HepG2 (cell line): ENCODE measurements at regions not wholly inside any gene's neighbourhood (a gene's known extent, or its start where the extent isn't known, plus 50 kb on each side); places are given as distances from the start of the nearest gene placed in this dataset.
A peak's percentile ranks its signal among the peaks of the same experiment; 100 is the strongest.

Experiments
- ATAC-seq: fragments of 200-7000 bp; cut with Tn5 transposase; 3 replicates; pipeline ENCODE4 v1.9.1; 2020; ENCODE audit warnings: mild to moderate bottlenecking, moderate library complexity
- BruUV-seq: library from RNA; stranded (reverse); fragments of 400-500 nt; replicated peaks from 2 replicates; lab custom pipeline; 2021; lab: Mats Ljungman, UMichigan
- CTCF ChIA-PET: fragments of 300-600 bp; formaldehyde crosslinking; extraction: SDS; loops from one replicate; lab custom pipeline; 2021; ENCODE audit warnings: low total read pairs, inconsistent platforms, low intra/inter-chr PET ratio; lab: Yijun Ruan, JAX
- POLR2A ChIA-PET: fragments of 350-600 bp; sonication (Branson Sonifier 250); formaldehyde crosslinking; loops from one replicate; lab custom pipeline; 2020; ENCODE audit warnings: antibody characterized with exemption, inconsistent platforms; lab: Yijun Ruan, JAX
- DNase-seq: peaks from one replicate; pipeline ENCODE4 v3.0.0-alpha.2; 2015; ENCODE audit warnings: low spot score
- FAIRE-seq: peaks from 3 replicates; lab custom pipeline; 2011; peaks lifted over from hg19 to GRCh38; lab: Jason Lieb, UNC
- H2AFZ ChIP-seq: one replicate; pipeline ENCODE4 v1.6.1; 2011; ENCODE audit warnings: low read length, inconsistent platforms
- H3K27ac ChIP-seq: fragments of 300-600 bp; 3 replicates; pipeline ENCODE4 v1.8.0; 2011; ENCODE audit warnings: mixed run types, mild to moderate bottlenecking, mixed read lengths, low read length, inconsistent platforms; ENCODE audit not compliant: insufficient read depth; ENCODE audit errors: extremely low read length
- H3K27me3 ChIP-seq, 2 experiments: fragments of 200-600 bp in 1 of 2; 2 replicates in 1 of 2; 3 replicates in 1 of 2; pipeline versions ENCODE4 v1.6.0 to v1.8.0; 2011; ENCODE audit warnings: low read length in 2 of 2, mild to moderate bottlenecking in 2 of 2, moderate library complexity in 2 of 2, inconsistent platforms in 1 of 2; ENCODE audit not compliant: insufficient read depth in 2 of 2, control insufficient read depth in 1 of 2
- H3K36me3 ChIP-seq, 2 experiments: fragments of 200-600 bp in 1 of 2; replicated peaks in 1 of 2; 2 replicates in 1 of 2; 3 replicates in 1 of 2; pipeline versions ENCODE4 v1.5.1 to v1.8.0; 2011; ENCODE audit warnings: low read length in 2 of 2, inconsistent platforms in 1 of 2; ENCODE audit not compliant: insufficient read depth in 2 of 2, control insufficient read depth in 1 of 2
- H3K4me1 ChIP-seq: 2 replicates; pipeline ENCODE4 v1.5.1; 2012; ENCODE audit warnings: low read length, inconsistent platforms; ENCODE audit not compliant: insufficient read depth
- H3K4me2 ChIP-seq: 2 replicates; pipeline ENCODE4 v1.6.0; 2011; ENCODE audit warnings: low read depth, low read length, inconsistent platforms
- H3K4me3 ChIP-seq, 3 experiments: fragments of 200-600 bp in 1 of 3; sonication (generic), shearing (Covaris generic) in 1 of 3; replicated peaks in 1 of 3; 2 replicates each; pipeline ENCODE4 v1.5.1; 2011 to 2016; ENCODE audit warnings: low read length in 3 of 3, inconsistent platforms in 2 of 3, low read depth in 2 of 3, mild to moderate bottlenecking in 2 of 3, control low read depth in 1 of 3, mixed read lengths in 1 of 3; ENCODE audit not compliant: insufficient read depth in 1 of 3
- H3K79me2 ChIP-seq: one replicate; pipeline ENCODE4 v1.6.1; 2011; ENCODE audit warnings: low read length, inconsistent platforms; ENCODE audit not compliant: insufficient read depth
- H3K9ac ChIP-seq: 2 replicates; pipeline ENCODE4 v1.6.0; 2011; ENCODE audit warnings: mild to moderate bottlenecking, low read depth, low read length, inconsistent platforms; ENCODE audit not compliant: insufficient read depth
- H3K9me3 ChIP-seq: 2 replicates; pipeline ENCODE4 v1.5.1; 2012; ENCODE audit warnings: mild to moderate bottlenecking, low read length
- H4K20me1 ChIP-seq: 2 replicates; pipeline ENCODE4 v1.6.0; 2011; ENCODE audit warnings: inconsistent platforms, mild to moderate bottlenecking, low read length, moderate library complexity; ENCODE audit not compliant: insufficient read depth
- MAFF ChIP-seq: IDR thresholded peaks from 2 replicates; pipeline ENCODE4 v1.6.1; 2011; ENCODE audit warnings: low read depth, low read length, improper control_type of control experiment
- MAFK ChIP-seq, 2 experiments: IDR thresholded peaks in 1 of 2; conservative IDR thresholded peaks in 1 of 2; 2 replicates each; pipeline ENCODE4 v1.6.1; 2011; ENCODE audit warnings: improper control_type of control experiment in 2 of 2, low read length in 2 of 2
- RBM22 ChIP-seq: fragments of 200-400 bp; formaldehyde crosslinking; optimal IDR thresholded peaks from 2 replicates; pipeline ENCODE3; 2017; ENCODE audit warnings: mild to moderate bottlenecking, low read length, moderate library complexity
- RBM39 ChIP-seq: fragments of 200-400 bp; formaldehyde crosslinking; IDR thresholded peaks from one replicate; pipeline ENCODE4 v1.6.1; 2018; ENCODE audit warnings: antibody characterized with exemption, mild to moderate bottlenecking, low read depth, low read length; ENCODE audit not compliant: poor library complexity, severe bottlenecking
- ZNF629 ChIP-seq: sonication (generic); formaldehyde crosslinking; conservative IDR thresholded peaks from 2 replicates; pipeline ENCODE4 v1.5.0; 2020; ENCODE audit warnings: missing genetic modification reagents
- WGBS: methylation state at CpG from one replicate; pipeline ENCODE4 v1.1.6; 2017; ENCODE audit warnings: low lambda C conversion rate; 5-methylcytosine and 5-hydroxymethylcytosine counted together
- in situ Hi-C: cut with HindIII; loops from 2 replicates; pipeline ENCODE4 v1.10.0; 2017; ENCODE audit warnings: low pct_unique_long_range_greater_than_20kb; ENCODE audit not compliant: extremely low pct_ligation_motif_present
- intact Hi-C: fragments of 100-400 bp; cut with micrococcal nuclease; formaldehyde crosslinking; loops from one replicate; pipeline ENCODE4 v1.10.0; 2022; ENCODE audit not compliant: unreplicated experiment

- ATAC-seq (no peak), DNase-seq (no peak)
- Histone ChIP-seq H3K27me3 (no peaks in the 10 kb centered on the region; a peak in 1 of 5 replicates), H3K4me2 (no peak overlapping the region), H4K20me1 (no peaks in the 10 kb centered on the region), H2AFZ (no peak overlapping the region), H3K36me3 (no peaks in the 10 kb centered on the region)
- in situ Hi-C loops: no loop called here
- intact Hi-C loops: no loop called here
- TF ChIP-seq MAFF (peak; percentile 81), MAFK (conservative IDR thresholded peaks at IDR 0.05 in 1 of 2, IDR thresholded peaks at IDR 0.05 in 1 of 2; ENCODE audit: low read length in 2 of 2) (peak; percentile 79 to 85), RBM22 (no peak)
- TF ChIP-seq, all 625 proteins: peak for 2
- H3K79me2 ChIP-seq: no peaks in the 10 kb centered on the region
- no peak overlapping the region for H3K9ac ChIP-seq
- H3K4me3 ChIP-seq: no peak overlapping the region
- CTCF ChIA-PET: no interaction called here
- POLR2A ChIA-PET: no interaction called here
- FAIRE-seq: no peak
- H3K27ac ChIP-seq: no peak overlapping the region
- WGBS: 1% methylated on average over 3 of the region's 3 CpGs
- H3K9me3 ChIP-seq: no peaks in the 10 kb centered on the region
- H3K4me1 ChIP-seq: no peaks in the 10 kb centered on the region
- BruUV-seq: no TSS peak
Measured at GRCh38 chr1:194802572-194802971, 1616.2 kb upstream of the B3GALT2 start.

- Histone ChIP-seq H3K27ac (no peak overlapping the region), H3K4me2 (no peak overlapping the region), H3K4me3 (no peak overlapping the region), H2AFZ (no peak overlapping the region), H4K20me1 (no peaks in the 10 kb centered on the region), H3K27me3 (no peaks in the 10 kb centered on the region), H3K4me1 (no peaks in the 10 kb centered on the region), H3K36me3 (no peaks in the 10 kb centered on the region), H3K9ac (no peak overlapping the region), H3K9me3 (no peaks in the 10 kb centered on the region), H3K79me2 (no peaks in the 10 kb centered on the region)
- intact Hi-C loops: no loop called here
- TF ChIP-seq ZNF629 (CRISPR knock-in tag) (no peak), RBM39 (no peak)
- ChIA-PET CTCF (no interaction called here), POLR2A (no interaction called here)
- BruUV-seq: no TSS peak
- DNase-seq: no peak
- ATAC-seq: no peak
- FAIRE-seq: no peak
- 11% methylated on average over 4 of the region's 4 CpGs for WGBS
- in situ Hi-C loops: no loop called here
Measured at GRCh38 chr1:194795917-194796593, 1609.6 kb upstream of the B3GALT2 start.
